ENCODE measurements at regions not wholly inside any gene's neighbourhood (a gene's known extent, or its start where the extent isn't known, plus 50 kb on each side); places are given as distances from the start of the nearest gene placed in this dataset.
"Not testable (repeated sequence)": the region's sequence is repeated elsewhere in the genome, so short reads cannot be mapped to it uniquely, and the experiment has no call there.

DNA sequence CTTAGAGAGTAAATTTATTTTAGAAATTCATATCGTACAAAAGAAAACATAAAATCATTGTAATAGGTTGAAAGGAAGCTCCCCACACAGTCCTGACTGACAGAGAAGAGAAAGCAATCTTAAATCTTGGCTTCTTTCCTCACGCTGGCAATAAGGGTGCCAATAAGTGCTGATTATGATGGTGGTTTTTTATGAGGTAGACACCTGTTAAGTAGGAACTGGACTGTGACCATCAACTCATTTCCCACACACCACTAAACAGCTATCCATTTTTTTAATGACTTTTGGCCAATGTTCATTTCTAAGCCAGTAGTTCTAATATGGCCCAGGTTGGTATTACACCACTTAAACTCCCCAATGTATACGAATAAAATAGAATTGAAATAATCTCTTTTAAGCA, 893.5 kb upstream of the NUDT12 start:
- DNase-seq (ENCODE audit: low spot score) = no peak
- TF ChIP-seq, protein P1, sequence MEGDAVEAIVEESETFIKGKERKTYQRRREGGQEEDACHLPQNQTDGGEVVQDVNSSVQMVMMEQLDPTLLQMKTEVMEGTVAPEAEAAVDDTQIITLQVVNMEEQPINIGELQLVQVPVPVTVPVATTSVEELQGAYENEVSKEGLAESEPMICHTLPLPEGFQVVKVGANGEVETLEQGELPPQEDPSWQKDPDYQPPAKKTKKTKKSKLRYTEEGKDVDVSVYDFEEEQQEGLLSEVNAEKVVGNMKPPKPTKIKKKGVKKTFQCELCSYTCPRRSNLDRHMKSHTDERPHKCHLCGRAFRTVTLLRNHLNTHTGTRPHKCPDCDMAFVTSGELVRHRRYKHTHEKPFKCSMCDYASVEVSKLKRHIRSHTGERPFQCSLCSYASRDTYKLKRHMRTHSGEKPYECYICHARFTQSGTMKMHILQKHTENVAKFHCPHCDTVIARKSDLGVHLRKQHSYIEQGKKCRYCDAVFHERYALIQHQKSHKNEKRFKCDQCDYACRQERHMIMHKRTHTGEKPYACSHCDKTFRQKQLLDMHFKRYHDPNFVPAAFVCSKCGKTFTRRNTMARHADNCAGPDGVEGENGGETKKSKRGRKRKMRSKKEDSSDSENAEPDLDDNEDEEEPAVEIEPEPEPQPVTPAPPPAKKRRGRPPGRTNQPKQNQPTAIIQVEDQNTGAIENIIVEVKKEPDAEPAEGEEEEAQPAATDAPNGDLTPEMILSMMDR (IDR thresholded peaks at IDR 0.05; ENCODE audit: extremely low read depth, insufficient read depth, missing control alignments) = no peak
- in situ Hi-C loops (cut with MboI; ENCODE audit: low pct_unique_long_range_greater_than_20kb, low sequenced_read_pairs, unreplicated experiment) = no loop called here

DNA sequence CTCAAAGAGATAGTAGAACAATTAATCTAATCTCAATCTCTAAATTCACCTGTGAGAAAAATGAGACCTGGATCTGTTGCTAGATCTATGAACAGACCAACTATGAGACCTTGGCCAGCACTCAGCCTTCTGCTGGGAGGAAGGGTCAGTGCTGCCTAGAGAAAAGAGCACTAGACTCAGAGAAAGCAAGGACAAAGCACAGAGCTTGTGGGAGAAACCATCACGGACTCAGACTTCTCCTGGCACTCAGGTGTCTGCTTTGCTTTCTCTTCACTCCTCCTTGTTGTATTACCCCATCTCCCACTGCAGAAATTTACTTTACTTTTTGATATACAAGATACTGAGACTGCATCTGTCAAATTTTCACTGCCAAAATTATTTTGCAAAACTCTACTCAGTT, 890.0 kb upstream of the NUDT12 start:
- TF ChIP-seq, protein P1 (IDR thresholded peaks at IDR 0.05; ENCODE audit: extremely low read depth, insufficient read depth, missing control alignments) = no peak
- DNase-seq (ENCODE audit: low spot score) = no peak
- in situ Hi-C loops (cut with MboI; ENCODE audit: low pct_unique_long_range_greater_than_20kb, low sequenced_read_pairs, unreplicated experiment) = no loop called here

DNA sequence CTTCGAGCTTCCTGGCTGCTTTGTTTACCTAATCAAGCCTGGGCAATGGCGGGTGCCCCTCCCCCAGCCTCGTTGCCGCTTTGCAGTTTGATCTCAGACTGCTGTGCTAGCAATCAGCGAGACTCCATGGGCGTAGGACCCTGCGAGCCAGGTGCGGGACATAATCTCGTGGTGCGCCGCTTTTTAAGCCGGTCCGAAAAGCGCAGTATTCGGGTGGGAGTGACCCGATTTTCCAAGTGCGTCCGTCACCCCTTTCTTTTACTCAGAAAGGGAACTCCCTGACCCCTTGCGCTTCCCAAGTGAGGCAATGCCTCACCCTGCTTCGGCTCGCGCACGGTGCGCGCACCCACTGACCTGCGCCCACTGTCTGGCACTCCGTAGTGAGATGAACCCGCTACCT, 889.3 kb upstream of the NUDT12 start:
- DNase-seq (ENCODE audit: low spot score); in situ Hi-C loops (cut with MboI; ENCODE audit: low pct_unique_long_range_greater_than_20kb, low sequenced_read_pairs, unreplicated experiment): not testable (repeated sequence)

DNA sequence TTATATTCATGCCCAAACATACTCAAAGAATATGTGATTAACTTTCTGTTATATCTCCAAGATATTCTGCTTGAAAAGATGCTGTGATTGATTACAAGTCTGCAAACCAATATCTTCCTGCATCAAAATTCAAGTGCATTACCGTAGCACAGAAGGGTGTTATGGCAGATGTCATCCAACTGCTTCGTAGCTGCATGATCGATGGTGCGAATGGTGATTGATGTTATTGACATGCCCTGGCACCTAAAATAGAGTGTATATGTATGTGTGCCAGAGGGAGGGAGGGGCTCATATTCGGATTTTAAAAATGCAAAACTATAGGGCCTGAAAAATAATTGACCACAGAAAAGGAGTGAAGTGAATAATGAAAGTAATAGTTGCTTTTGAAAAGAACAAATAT, 882.1 kb upstream of the NUDT12 start:
- TF ChIP-seq, protein P1 (IDR thresholded peaks at IDR 0.05; ENCODE audit: extremely low read depth, insufficient read depth, missing control alignments) = no peak
- DNase-seq (ENCODE audit: low spot score) = no peak
- in situ Hi-C loops (cut with MboI; ENCODE audit: low pct_unique_long_range_greater_than_20kb, low sequenced_read_pairs, unreplicated experiment) = no loop called here

DNA sequence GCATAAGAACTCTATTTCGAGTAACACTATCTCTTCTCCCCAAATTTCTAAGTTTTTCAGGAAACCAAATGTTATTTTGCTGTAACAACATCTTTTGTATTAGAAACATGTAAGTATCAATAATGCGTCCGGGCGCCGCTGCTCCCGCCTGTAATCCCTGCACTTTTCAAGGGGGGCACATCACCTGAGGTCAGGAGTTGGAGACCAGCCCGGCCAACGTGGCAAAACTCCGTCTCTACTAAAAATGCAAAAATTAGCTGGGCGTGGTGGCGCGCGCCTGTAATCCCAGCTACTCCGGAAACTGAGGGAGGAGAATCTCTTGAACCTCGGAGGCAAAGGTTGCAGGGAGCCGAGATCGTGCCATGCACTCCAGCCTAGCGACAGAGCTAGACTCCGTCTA, 881.1 kb upstream of the NUDT12 start:
- in situ Hi-C loops (cut with MboI; ENCODE audit: low pct_unique_long_range_greater_than_20kb, low sequenced_read_pairs, unreplicated experiment) = no loop called here
- DNase-seq (ENCODE audit: low spot score) = no peak
- TF ChIP-seq, protein P1 (IDR thresholded peaks at IDR 0.05; ENCODE audit: extremely low read depth, insufficient read depth, missing control alignments) = no peak

DNA sequence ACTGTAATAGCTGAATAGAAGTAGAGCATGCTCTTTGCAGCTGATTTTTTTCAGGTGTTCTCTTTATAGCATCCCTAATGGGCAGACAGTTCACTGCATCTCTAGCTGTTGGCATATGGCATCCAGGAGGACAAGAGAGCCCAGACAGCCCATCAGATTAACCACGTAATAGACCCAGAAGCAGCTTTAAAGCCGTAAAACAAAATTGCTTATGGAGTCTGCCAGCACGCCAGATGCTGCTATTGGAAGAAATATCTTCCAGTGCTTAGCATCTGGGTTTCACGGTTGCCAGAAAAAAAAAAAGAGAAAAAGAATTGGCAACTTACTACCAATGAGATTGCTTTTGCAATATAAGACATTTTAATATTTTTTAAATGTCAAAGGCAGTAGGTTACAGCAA, 869.4 kb upstream of the NUDT12 start:
- DNase-seq (ENCODE audit: low spot score) = no peak
- in situ Hi-C loops (cut with MboI; ENCODE audit: low pct_unique_long_range_greater_than_20kb, low sequenced_read_pairs, unreplicated experiment) = no loop called here
- TF ChIP-seq, protein P1 (IDR thresholded peaks at IDR 0.05; ENCODE audit: extremely low read depth, insufficient read depth, missing control alignments) = no peak

DNA sequence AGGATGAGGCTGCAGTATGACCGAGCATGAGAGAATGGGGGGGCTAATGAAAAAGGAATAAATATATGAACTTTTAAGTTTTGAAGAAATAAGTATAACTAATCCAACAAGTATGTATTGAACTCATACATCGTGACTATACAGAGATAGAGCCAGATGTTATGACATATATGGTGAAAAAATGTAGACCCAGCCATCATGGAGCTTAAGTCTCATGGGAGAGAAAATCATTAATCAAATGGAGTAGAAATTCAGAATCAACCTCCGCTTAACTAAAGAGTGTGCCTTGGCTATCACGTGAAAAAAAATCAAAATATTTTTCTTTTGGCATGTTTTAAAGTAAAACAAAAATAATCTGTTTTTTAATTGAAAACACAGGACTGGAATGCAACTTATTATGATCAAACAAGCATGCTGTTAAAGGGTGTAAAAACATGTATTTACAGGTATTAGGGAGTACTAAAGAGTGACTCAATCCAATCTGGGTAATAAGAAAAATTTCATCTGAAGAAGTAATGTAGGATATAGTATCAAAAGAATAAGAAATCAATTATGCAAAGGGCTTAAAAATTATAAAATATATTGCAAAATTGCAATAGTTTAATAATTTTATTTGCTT, 868.5 kb upstream of the NUDT12 start:
- no peak for DNase-seq (ENCODE audit: low spot score)
- TF ChIP-seq, protein P1 (IDR thresholded peaks at IDR 0.05; ENCODE audit: extremely low read depth, insufficient read depth, missing control alignments) = no peak
- in situ Hi-C loops (cut with MboI; ENCODE audit: low pct_unique_long_range_greater_than_20kb, low sequenced_read_pairs, unreplicated experiment) = no loop called here
